Activated CD8-positive, alpha-beta T cell treated with anti-CD3 and anti-CD28 coated beads for 36 hours (primary cell): ENCODE measurements at regions not wholly inside any gene's neighbourhood (a gene's known extent, or its start where the extent isn't known, plus 50 kb on each side); places are given as distances from the start of the nearest gene placed in this dataset.

Experiments
- ATAC-seq: fragments of 200-7000 bp; cut with Tn5 transposase; one replicate; pipeline ENCODE4 v1.10.0; 2021; ENCODE audit warnings: mild to moderate bottlenecking, moderate library complexity
- CTCF ChIA-PET: fragments of 350-600 bp; sonication (Branson Sonifier 250); formaldehyde crosslinking; loops from one replicate; lab custom pipeline; 2021; ENCODE audit warnings: antibody characterized with exemption; lab: Charles Lee
- POLR2A ChIA-PET: fragments of 350-600 bp; sonication (Branson Sonifier 250); formaldehyde crosslinking; loops from one replicate; lab custom pipeline; 2021; ENCODE audit warnings: antibody characterized with exemption; lab: Charles Lee
- DNase-seq: peaks from one replicate; pipeline ENCODE4 v3.0.0-alpha.2; 2020
- H3K27ac Mint-ChIP-seq: one replicate; pipeline ENCODE4 v1.8.0; 2021; ENCODE audit warnings: mild to moderate bottlenecking, mixed read lengths
- H3K27me3 Mint-ChIP-seq: one replicate; pipeline ENCODE4 v1.8.0; 2021; ENCODE audit warnings: mixed read lengths
- H3K36me3 Mint-ChIP-seq: one replicate; pipeline ENCODE4 v1.8.0; 2021; ENCODE audit warnings: low read depth, mixed read lengths
- H3K4me1 Mint-ChIP-seq: one replicate; pipeline ENCODE4 v1.8.0; 2021; ENCODE audit warnings: low read depth, mixed read lengths
- H3K4me3 Mint-ChIP-seq: one replicate; pipeline ENCODE4 v1.8.0; 2021; ENCODE audit warnings: mild to moderate bottlenecking, moderate library complexity, mixed read lengths
- H3K9me3 Mint-ChIP-seq: one replicate; pipeline ENCODE4 v1.8.0; 2021; ENCODE audit warnings: mixed read lengths
- intact Hi-C: fragments of 100-400 bp; cut with micrococcal nuclease; formaldehyde crosslinking; loops from one replicate; pipeline ENCODE4 v1.10.0; 2022
- TF ChIP-seq, protein P1 (sequence below): fragments of 200-600 bp; IDR thresholded peaks from one replicate; pipeline ENCODE4 v1.8.0; 2022; ENCODE audit warnings: antibody characterized with exemption, mild to moderate bottlenecking

DNA sequence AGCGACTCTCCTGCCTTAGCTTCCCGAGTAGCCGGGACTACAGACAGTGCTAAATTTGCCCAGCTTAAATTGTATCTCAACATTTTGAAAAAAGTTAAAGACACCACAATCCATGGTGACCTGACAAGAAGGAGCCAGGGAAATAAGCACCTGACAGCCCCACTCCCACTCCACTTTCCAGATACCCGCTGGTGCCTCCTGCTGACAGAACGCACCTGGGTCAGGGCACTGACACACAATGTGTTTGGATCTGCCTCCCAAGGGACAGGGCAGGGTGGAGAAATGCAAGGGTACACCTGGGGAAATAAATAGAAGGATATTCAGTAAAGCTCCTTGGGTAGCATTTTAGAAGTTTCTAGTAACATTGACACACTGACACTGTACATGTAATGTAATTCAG lies 58.9 kb upstream of the OPN4 start:
- Mint-ChIP-seq H3K36me3 (no peaks in the 10 kb centered on the region), H3K27ac (no peak overlapping the region), H3K9me3 (no peaks in the 10 kb centered on the region), H3K4me3 (no peak overlapping the region), H3K27me3 (no peaks in the 10 kb centered on the region), H3K4me1 (no peaks in the 10 kb centered on the region)
- TF ChIP-seq, protein P1, sequence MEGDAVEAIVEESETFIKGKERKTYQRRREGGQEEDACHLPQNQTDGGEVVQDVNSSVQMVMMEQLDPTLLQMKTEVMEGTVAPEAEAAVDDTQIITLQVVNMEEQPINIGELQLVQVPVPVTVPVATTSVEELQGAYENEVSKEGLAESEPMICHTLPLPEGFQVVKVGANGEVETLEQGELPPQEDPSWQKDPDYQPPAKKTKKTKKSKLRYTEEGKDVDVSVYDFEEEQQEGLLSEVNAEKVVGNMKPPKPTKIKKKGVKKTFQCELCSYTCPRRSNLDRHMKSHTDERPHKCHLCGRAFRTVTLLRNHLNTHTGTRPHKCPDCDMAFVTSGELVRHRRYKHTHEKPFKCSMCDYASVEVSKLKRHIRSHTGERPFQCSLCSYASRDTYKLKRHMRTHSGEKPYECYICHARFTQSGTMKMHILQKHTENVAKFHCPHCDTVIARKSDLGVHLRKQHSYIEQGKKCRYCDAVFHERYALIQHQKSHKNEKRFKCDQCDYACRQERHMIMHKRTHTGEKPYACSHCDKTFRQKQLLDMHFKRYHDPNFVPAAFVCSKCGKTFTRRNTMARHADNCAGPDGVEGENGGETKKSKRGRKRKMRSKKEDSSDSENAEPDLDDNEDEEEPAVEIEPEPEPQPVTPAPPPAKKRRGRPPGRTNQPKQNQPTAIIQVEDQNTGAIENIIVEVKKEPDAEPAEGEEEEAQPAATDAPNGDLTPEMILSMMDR, result no peak
- intact Hi-C loops, result no loop called here
- ChIA-PET CTCF (interaction anchor here (1.6 kb wide), 1 partner anchor 10 kb away, joined by 8 read pairs; no protein-coding TSS in a partner anchor), POLR2A (no interaction called here)
- no peak for DNase-seq
- no peak for ATAC-seq

DNA sequence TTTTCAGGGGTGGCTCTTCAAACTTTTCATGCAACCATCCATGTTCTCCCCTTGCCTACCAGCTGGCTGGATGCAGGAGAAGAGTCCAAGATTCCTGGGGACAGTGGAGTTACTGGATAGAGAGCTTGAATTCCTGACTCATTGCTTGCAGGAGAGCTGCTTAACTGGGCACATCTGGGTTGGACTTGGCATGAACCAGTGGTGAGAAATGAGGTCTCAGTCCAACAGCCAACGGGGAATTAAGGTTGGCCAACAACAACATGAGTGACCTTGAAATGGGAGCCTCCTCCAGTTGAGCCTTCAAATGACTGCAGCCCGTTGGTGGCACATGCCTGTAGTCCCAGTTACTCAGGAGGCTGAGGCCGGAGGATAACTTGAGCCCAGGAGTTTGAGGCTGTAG lies 58.1 kb upstream of the OPN4 start:
- CTCF ChIA-PET, result interaction anchor here (1.6 kb wide), 1 partner anchor 11 kb away, joined by 8 read pairs; no protein-coding TSS in a partner anchor
- DNase-seq, result no peak
- no peaks in the 10 kb centered on the region for H3K27me3 Mint-ChIP-seq
- no peak overlapping the region for H3K27ac Mint-ChIP-seq
- intact Hi-C loops, result no loop called here
- no peak overlapping the region for H3K4me3 Mint-ChIP-seq
- H3K36me3 Mint-ChIP-seq, result no peaks in the 10 kb centered on the region
- POLR2A ChIA-PET, result no interaction called here
- H3K9me3 Mint-ChIP-seq, result no peaks in the 10 kb centered on the region
- ATAC-seq, result no peak
- TF ChIP-seq, protein P1, result no peak
- no peaks in the 10 kb centered on the region for H3K4me1 Mint-ChIP-seq

DNA sequence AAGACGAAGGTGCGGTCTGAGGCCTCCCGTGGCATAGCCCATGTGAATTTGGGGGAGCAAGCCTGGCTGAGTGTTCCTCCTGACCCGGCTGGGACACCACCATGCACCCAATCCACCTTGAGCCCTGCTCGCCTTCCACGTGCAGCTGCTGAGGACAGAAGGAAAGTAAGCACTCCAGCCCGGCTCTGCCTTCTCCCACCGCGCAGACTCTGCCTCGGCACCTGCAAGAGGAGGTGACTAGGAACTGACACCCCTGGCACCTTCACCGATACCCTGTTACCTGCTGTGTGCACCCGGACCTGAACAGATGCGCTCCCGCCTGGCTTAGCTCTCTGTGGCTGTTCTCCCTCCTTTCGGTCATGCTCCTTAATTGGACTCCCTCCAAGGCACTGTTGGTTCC lies 57.0 kb upstream of the OPN4 start:
- H3K9me3 Mint-ChIP-seq, result no peaks in the 10 kb centered on the region

DNA sequence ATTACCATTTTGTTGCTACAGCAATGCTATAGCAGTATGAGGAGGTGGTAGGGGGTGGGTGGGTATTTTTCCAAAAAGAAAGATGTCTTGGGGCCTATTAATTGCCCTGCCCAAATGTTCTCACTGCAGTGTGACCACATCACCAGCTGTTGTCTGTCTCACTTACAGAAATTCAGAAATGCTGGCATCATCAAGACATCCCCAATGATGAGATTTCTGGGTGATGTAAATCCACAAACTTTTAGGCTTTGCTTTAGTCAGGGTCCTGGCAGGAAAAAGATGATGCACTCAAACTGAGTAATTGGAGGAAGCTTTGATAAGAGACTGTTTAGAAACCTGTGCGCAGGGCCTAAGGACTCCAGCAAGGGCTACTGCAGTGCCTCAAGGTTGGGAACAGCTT lies 56.2 kb upstream of the OPN4 start:
- ChIA-PET POLR2A (no interaction called here), CTCF (interaction anchor here (1.2 kb wide), 1 partner anchor 198 kb away, joined by 3 read pairs; no protein-coding TSS in a partner anchor)
- Mint-ChIP-seq H3K4me3 (no peak overlapping the region), H3K4me1 (no peaks in the 10 kb centered on the region), H3K27ac (no peak overlapping the region), H3K9me3 (no peaks in the 10 kb centered on the region), H3K36me3 (no peaks in the 10 kb centered on the region), H3K27me3 (no peaks in the 10 kb centered on the region)
- TF ChIP-seq, protein P1, result no peak
- DNase-seq (no peak), ATAC-seq (no peak)
- intact Hi-C loops, result no loop called here

More for the DNA sequence above, 57.0 kb upstream of the OPN4 start:
- Mint-ChIP-seq H3K27me3 (no peaks in the 10 kb centered on the region), H3K36me3 (no peaks in the 10 kb centered on the region), H3K4me1 (no peaks in the 10 kb centered on the region), H3K27ac (no peak overlapping the region), H3K4me3 (no peak overlapping the region)
- POLR2A ChIA-PET, result no interaction called here
- CTCF ChIA-PET, result interaction anchor here (1.2 kb wide), 1 partner anchor 197 kb away, joined by 3 read pairs; no protein-coding TSS in a partner anchor
- DNase-seq (no peak), ATAC-seq (no peak)
- intact Hi-C loops, result no loop called here
- TF ChIP-seq, protein P1, result no peak

DNA sequence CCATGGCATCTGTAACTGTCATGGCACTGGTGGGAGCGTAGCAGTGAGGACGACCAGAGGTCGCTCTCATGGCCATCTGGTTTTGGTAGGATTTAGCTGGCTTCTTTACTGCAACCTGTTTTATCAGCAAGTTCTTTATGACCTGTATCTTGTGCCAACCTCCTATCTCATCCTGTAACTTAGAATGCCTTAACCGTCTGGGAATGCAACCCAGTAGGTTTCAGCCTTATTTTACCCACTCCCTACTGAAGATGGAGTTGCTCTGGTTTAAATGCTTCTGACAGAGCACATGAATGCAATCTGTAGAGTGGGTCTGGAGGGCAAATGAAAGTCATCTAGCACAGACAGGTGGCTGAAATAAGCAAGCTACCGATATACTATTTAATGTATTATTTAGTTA lies 55.3 kb upstream of the OPN4 start:
- Mint-ChIP-seq H3K9me3 (no peaks in the 10 kb centered on the region), H3K4me1 (no peaks in the 10 kb centered on the region), H3K27ac (no peak overlapping the region), H3K27me3 (no peaks in the 10 kb centered on the region), H3K4me3 (no peak overlapping the region), H3K36me3 (no peaks in the 10 kb centered on the region)
- CTCF ChIA-PET, result no interaction called here
- POLR2A ChIA-PET, result no interaction called here
- DNase-seq, result no peak
- TF ChIP-seq, protein P1, result no peak
- ATAC-seq, result no peak
- intact Hi-C loops, result no loop called here
